ENCODE measurements at regions not wholly inside any gene's neighbourhood (a gene's known extent, or its start where the extent isn't known, plus 50 kb on each side); places are given as distances from the start of the nearest gene placed in this dataset.
"Not testable (repeated sequence)": the region's sequence is repeated elsewhere in the genome, so short reads cannot be mapped to it uniquely, and the experiment has no call there.

- no peak for TF ChIP-seq CTCF (conservative IDR thresholded peaks at IDR 0.05)
- Mint-ChIP-seq H3K27me3 (ENCODE audit: insufficient read depth) (no peaks in the 10 kb centered on the region), H3K36me3 (ENCODE audit: low read depth) (no peaks in the 10 kb centered on the region), H3K4me3 (no peak overlapping the region), H3K27ac (no peak overlapping the region), H3K4me1 (peaks cover 11% of the 10 kb centered on the region), H3K9me3 (no peaks in the 10 kb centered on the region)
- no peak overlapping the region for H3K9ac ChIP-seq (ENCODE audit: extremely low read depth, low read length, poor library complexity, severe bottlenecking)
- no peak overlapping the region for H3K27ac ChIP-seq (ENCODE audit: low read depth, low read length)
- H3K9me3 ChIP-seq (ENCODE audit: control insufficient read depth, low read length) = no peaks in the 10 kb centered on the region
- H3K4me1 ChIP-seq (ENCODE audit: control insufficient read depth, insufficient read depth, low read length) = peaks cover 4% of the 10 kb centered on the region
- 100% methylated on average over 1 of the region's 1 CpG; no CpG with 5 or more reads in 1 of the 2 experiments for WGBS, 2 experiments (ENCODE audit: insufficient coverage in 1 of 2, insufficient read length in 1 of 2)
- H3K36me3 ChIP-seq (ENCODE audit: control insufficient read depth, insufficient read depth, low read length) = no peaks in the 10 kb centered on the region
- no peaks in the 10 kb centered on the region for H3K27me3 ChIP-seq (ENCODE audit: control insufficient read depth, insufficient read depth, low read length, poor library complexity, severe bottlenecking)
- no peak overlapping the region for H3K4me3 ChIP-seq (ENCODE audit: low read length)
- DNase-seq = no peak
Observed at GRCh38 chr5:103866169-103866568, 303.6 kb upstream of the NUDT12 start.

GRCh38 chr5:103862398-103862797 lies 299.8 kb upstream of the NUDT12 start:
- 89 to 97% methylated on average over 2 of the region's 3 CpGs for WGBS, 2 experiments (ENCODE audit: insufficient coverage in 1 of 2, insufficient read length in 1 of 2)
- Histone ChIP-seq H3K4me1 (ENCODE audit: control insufficient read depth, insufficient read depth, low read length) (no peaks in the 10 kb centered on the region), H3K4me3 (ENCODE audit: low read length) (no peak overlapping the region), H3K9ac (ENCODE audit: extremely low read depth, low read length, poor library complexity, severe bottlenecking) (no peak overlapping the region), H3K9me3 (ENCODE audit: control insufficient read depth, low read length) (no peaks in the 10 kb centered on the region), H3K27me3 (ENCODE audit: control insufficient read depth, insufficient read depth, low read length, poor library complexity, severe bottlenecking) (no peaks in the 10 kb centered on the region), H3K36me3 (ENCODE audit: control insufficient read depth, insufficient read depth, low read length) (no peaks in the 10 kb centered on the region), H3K27ac (ENCODE audit: low read depth, low read length) (no peak overlapping the region)
- TF ChIP-seq CTCF (conservative IDR thresholded peaks at IDR 0.05) = no peak
- no peaks in the 10 kb centered on the region for H3K9me3 Mint-ChIP-seq
- peaks cover 5% of the 10 kb centered on the region for H3K4me1 Mint-ChIP-seq
- no peak overlapping the region for H3K4me3 Mint-ChIP-seq
- no peak overlapping the region for H3K27ac Mint-ChIP-seq
- H3K36me3 Mint-ChIP-seq (ENCODE audit: low read depth) = no peaks in the 10 kb centered on the region
- DNase-seq = no peak
- H3K27me3 Mint-ChIP-seq (ENCODE audit: insufficient read depth) = no peaks in the 10 kb centered on the region

GRCh38 chr5:103860327-103860726 lies 297.7 kb upstream of the NUDT12 start:
- no peak for DNase-seq
- H3K4me3 Mint-ChIP-seq = no peak overlapping the region
- no peaks in the 10 kb centered on the region for H3K27me3 ChIP-seq (ENCODE audit: control insufficient read depth, insufficient read depth, low read length, poor library complexity, severe bottlenecking)
- no peaks in the 10 kb centered on the region for H3K36me3 Mint-ChIP-seq (ENCODE audit: low read depth)
- no peaks in the 10 kb centered on the region for H3K4me1 ChIP-seq (ENCODE audit: control insufficient read depth, insufficient read depth, low read length)
- no peak overlapping the region for H3K27ac ChIP-seq (ENCODE audit: low read depth, low read length)
- no peaks in the 10 kb centered on the region for H3K9me3 ChIP-seq (ENCODE audit: control insufficient read depth, low read length)
- H3K9me3 Mint-ChIP-seq = no peaks in the 10 kb centered on the region
- no peak overlapping the region for H3K9ac ChIP-seq (ENCODE audit: extremely low read depth, low read length, poor library complexity, severe bottlenecking)
- H3K27ac Mint-ChIP-seq = no peak overlapping the region
- H3K36me3 ChIP-seq (ENCODE audit: control insufficient read depth, insufficient read depth, low read length) = no peaks in the 10 kb centered on the region
- no peak overlapping the region for H3K4me3 ChIP-seq (ENCODE audit: low read length)
- H3K27me3 Mint-ChIP-seq (ENCODE audit: insufficient read depth) = no peaks in the 10 kb centered on the region
- peaks cover 8% of the 10 kb centered on the region for H3K4me1 Mint-ChIP-seq
- 94 to 96% methylated on average over 3 of the region's 3 CpGs for WGBS, 2 experiments (ENCODE audit: insufficient coverage in 1 of 2, insufficient read length in 1 of 2)
- no peak for TF ChIP-seq CTCF (conservative IDR thresholded peaks at IDR 0.05)

GRCh38 chr5:103858367-103858766 lies 295.8 kb upstream of the NUDT12 start:
- H3K36me3 Mint-ChIP-seq (ENCODE audit: low read depth) = not testable (repeated sequence)

More at GRCh38 chr5:103858367-103858766, 295.8 kb upstream of the NUDT12 start:
- not testable (repeated sequence) for DNase-seq; H3K9me3 Mint-ChIP-seq; H3K9ac ChIP-seq (ENCODE audit: extremely low read depth, low read length, poor library complexity, severe bottlenecking); H3K27ac ChIP-seq (ENCODE audit: low read depth, low read length); H3K27me3 Mint-ChIP-seq (ENCODE audit: insufficient read depth); H3K27me3 ChIP-seq (ENCODE audit: control insufficient read depth, insufficient read depth, low read length, poor library complexity, severe bottlenecking); H3K4me3 ChIP-seq (ENCODE audit: low read length); H3K4me1 Mint-ChIP-seq; H3K36me3 ChIP-seq (ENCODE audit: control insufficient read depth, insufficient read depth, low read length); H3K27ac Mint-ChIP-seq; H3K4me1 ChIP-seq (ENCODE audit: control insufficient read depth, insufficient read depth, low read length); H3K9me3 ChIP-seq (ENCODE audit: control insufficient read depth, low read length); H3K4me3 Mint-ChIP-seq
- WGBS, 2 experiments (ENCODE audit: insufficient coverage in 1 of 2, insufficient read length in 1 of 2) = 75% methylated on average over 2 of the region's 3 CpGs; no CpG with 5 or more reads in 1 of the 2 experiments

Measured in endodermal cell (in vitro differentiated cells).